ENCODE measurements at regions not wholly inside any gene's neighbourhood (a gene's known extent, or its start where the extent isn't known, plus 50 kb on each side); places are given as distances from the start of the nearest gene placed in this dataset.

DNA sequence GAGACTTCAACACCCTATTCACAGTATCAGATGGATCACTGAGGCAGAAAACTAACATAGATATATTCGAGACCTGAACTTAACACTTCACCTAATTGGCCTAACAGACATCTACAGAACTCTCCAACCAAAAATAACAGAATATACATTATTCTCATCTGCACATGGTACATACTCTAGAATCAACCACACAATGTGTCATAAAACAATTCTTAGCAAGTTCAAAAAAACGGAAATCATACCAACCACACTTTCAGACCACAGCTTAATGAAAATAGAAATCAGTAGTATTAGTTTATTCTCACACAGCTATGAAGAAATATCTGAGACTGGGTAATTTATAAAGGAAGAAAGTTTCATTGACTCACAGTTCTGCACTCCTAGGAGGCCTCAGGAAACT is 387.9 kb downstream of the DEPDC1B start:
- TF ChIP-seq, protein P1, sequence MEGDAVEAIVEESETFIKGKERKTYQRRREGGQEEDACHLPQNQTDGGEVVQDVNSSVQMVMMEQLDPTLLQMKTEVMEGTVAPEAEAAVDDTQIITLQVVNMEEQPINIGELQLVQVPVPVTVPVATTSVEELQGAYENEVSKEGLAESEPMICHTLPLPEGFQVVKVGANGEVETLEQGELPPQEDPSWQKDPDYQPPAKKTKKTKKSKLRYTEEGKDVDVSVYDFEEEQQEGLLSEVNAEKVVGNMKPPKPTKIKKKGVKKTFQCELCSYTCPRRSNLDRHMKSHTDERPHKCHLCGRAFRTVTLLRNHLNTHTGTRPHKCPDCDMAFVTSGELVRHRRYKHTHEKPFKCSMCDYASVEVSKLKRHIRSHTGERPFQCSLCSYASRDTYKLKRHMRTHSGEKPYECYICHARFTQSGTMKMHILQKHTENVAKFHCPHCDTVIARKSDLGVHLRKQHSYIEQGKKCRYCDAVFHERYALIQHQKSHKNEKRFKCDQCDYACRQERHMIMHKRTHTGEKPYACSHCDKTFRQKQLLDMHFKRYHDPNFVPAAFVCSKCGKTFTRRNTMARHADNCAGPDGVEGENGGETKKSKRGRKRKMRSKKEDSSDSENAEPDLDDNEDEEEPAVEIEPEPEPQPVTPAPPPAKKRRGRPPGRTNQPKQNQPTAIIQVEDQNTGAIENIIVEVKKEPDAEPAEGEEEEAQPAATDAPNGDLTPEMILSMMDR (IDR thresholded peaks at IDR 0.05), result no peak
- TF ChIP-seq POLR2A (IDR thresholded peaks at IDR 0.05), result no peak
- no peak for TF ChIP-seq EP300 (IDR thresholded peaks at IDR 0.05)
- TF ChIP-seq POLR2AphosphoS5 (IDR thresholded peaks at IDR 0.05), result no peak

GRCh38 chr5:60299944-60300343 is 400.0 kb downstream of the DEPDC1B start:
- intact Hi-C loops (cut with DNase I; ENCODE audit: low total_unique reads), result no loop called here

More for the DNA sequence above, 387.9 kb downstream of the DEPDC1B start:
- H3K36me3 ChIP-seq, result no peaks in the 10 kb centered on the region
- no peaks in the 10 kb centered on the region for H3K27me3 ChIP-seq
- H3K9me3 ChIP-seq, result no peaks in the 10 kb centered on the region
- no peak overlapping the region for H3K4me3 ChIP-seq
- no peak overlapping the region for H3K27ac ChIP-seq
- intact Hi-C loops (cut with DNase I; ENCODE audit: low total_unique reads), result no loop called here
- no peak for DNase-seq
- WGBS, 5 donors, result 87 to 95% (median 89%) methylated on average over 2 of the region's 2 CpGs
- no peaks in the 10 kb centered on the region for H3K4me1 ChIP-seq

GRCh38 chr5:60297658-60298057 is 402.3 kb downstream of the DEPDC1B start:
- H3K36me3 ChIP-seq, result no peaks in the 10 kb centered on the region
- peaks cover 0 to 7% (median 0%) of the 10 kb centered on the region in 4 donors for H3K9me3 ChIP-seq
- WGBS, 5 donors, result 74 to 86% (median 81%) methylated on average over 1 of the region's 1 CpG
- no peak overlapping the region for H3K4me3 ChIP-seq
- intact Hi-C loops (cut with DNase I; ENCODE audit: low total_unique reads), result no loop called here
- no peaks in the 10 kb centered on the region for H3K27me3 ChIP-seq
- peaks cover 0 to 4% (median 0%) of the 10 kb centered on the region in 4 donors for H3K4me1 ChIP-seq
- TF ChIP-seq POLR2AphosphoS5 (IDR thresholded peaks at IDR 0.05), result no peak
- TF ChIP-seq EP300 (IDR thresholded peaks at IDR 0.05), result no peak
- no peak for DNase-seq
- no peak overlapping the region for H3K27ac ChIP-seq

More at GRCh38 chr5:60299944-60300343, 400.0 kb downstream of the DEPDC1B start:
- no peak for DNase-seq
- H3K9me3 ChIP-seq, result peaks cover 0 to 7% (median 0%) of the 10 kb centered on the region in 4 donors
- no peaks in the 10 kb centered on the region for H3K27me3 ChIP-seq
- peaks cover 0 to 4% (median 0%) of the 10 kb centered on the region in 4 donors for H3K4me1 ChIP-seq
- TF ChIP-seq, protein P1 (IDR thresholded peaks at IDR 0.05), result no peak
- TF ChIP-seq POLR2AphosphoS5 (IDR thresholded peaks at IDR 0.05) (no peak), EP300 (IDR thresholded peaks at IDR 0.05) (no peak), POLR2A (IDR thresholded peaks at IDR 0.05) (no peak)
- 77 to 85% (median 79%) methylated on average over 2 of the region's 2 CpGs for WGBS, 5 donors
- H3K4me3 ChIP-seq, result no peak overlapping the region
- no peak overlapping the region for H3K27ac ChIP-seq
- no peaks in the 10 kb centered on the region for H3K36me3 ChIP-seq

GRCh38 chr5:60295423-60295822 is 401.9 kb upstream of the PDE4D start:
- DNase-seq, result peak; percentile 39 to 55
- H3K27ac ChIP-seq, result no peak overlapping the region
- WGBS, 5 donors, result 5 to 23% (median 9%) methylated on average over 2 of the region's 2 CpGs
- peaks cover 0 to under 1% (median 0%) of the 10 kb centered on the region in 4 donors for H3K9me3 ChIP-seq
- no peak overlapping the region for H3K4me3 ChIP-seq
- H3K27me3 ChIP-seq, result no peaks in the 10 kb centered on the region
- intact Hi-C loops (cut with DNase I; ENCODE audit: low total_unique reads), result no loop called here
- H3K36me3 ChIP-seq, result no peaks in the 10 kb centered on the region
- H3K4me1 ChIP-seq, result peaks cover 0 to 4% (median 0%) of the 10 kb centered on the region in 4 donors
- TF ChIP-seq EP300 (IDR thresholded peaks at IDR 0.05), result no peak
- TF ChIP-seq, protein P1 (IDR thresholded peaks at IDR 0.05), result peak in 4 of 7 experiments; percentile 31 to 61 (median 44)

DNA sequence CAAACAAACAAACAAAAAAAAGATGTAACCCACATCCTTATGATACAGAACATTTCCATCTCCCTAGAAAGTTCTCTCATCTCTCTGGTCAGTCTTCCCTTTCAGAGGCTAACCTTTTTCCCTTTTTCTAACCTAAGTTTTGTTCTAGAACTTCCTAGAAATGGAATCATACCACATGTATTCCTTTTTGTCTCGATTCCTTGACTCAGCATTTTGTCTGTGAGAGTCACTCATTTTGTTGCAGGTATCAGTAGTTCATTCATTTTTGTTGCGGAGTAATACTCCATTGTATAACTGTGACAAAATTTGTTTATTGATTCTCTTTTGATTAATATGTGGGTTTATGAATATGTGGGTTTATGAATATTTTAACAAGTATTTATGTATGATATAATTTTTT is 400.0 kb upstream of the PDE4D start:
- Histone ChIP-seq H3K4me3 (no peak overlapping the region), H3K36me3 (no peaks in the 10 kb centered on the region), H3K27ac (no peak overlapping the region), H3K9me3 (no peaks in the 10 kb centered on the region), H3K27me3 (no peaks in the 10 kb centered on the region), H3K4me1 (no peaks in the 10 kb centered on the region)
- no peak for DNase-seq
- intact Hi-C loops (cut with DNase I; ENCODE audit: low total_unique reads), result no loop called here
- 86 to 96% (median 90%) methylated on average over 2 of the region's 2 CpGs for whole genome bisulfite sequencing, 5 donors
- TF ChIP-seq POLR2A (IDR thresholded peaks at IDR 0.05) (no peak), POLR2AphosphoS5 (IDR thresholded peaks at IDR 0.05) (no peak), EP300 (IDR thresholded peaks at IDR 0.05) (no peak)
- TF ChIP-seq, protein P1 (IDR thresholded peaks at IDR 0.05), result no peak
